ENCODE measurements at regions not wholly inside any gene's neighbourhood (a gene's known extent, or its start where the extent isn't known, plus 50 kb on each side); places are given as distances from the start of the nearest gene placed in this dataset.
"Not testable (repeated sequence)": the region's sequence is repeated elsewhere in the genome, so short reads cannot be mapped to it uniquely, and the experiment has no call there.

GRCh38 chr14:44741431-44741830, 220.3 kb downstream of the KLHL28 start:
- CTCF ChIA-PET = no interaction called here
- TF ChIP-seq, protein P1, sequence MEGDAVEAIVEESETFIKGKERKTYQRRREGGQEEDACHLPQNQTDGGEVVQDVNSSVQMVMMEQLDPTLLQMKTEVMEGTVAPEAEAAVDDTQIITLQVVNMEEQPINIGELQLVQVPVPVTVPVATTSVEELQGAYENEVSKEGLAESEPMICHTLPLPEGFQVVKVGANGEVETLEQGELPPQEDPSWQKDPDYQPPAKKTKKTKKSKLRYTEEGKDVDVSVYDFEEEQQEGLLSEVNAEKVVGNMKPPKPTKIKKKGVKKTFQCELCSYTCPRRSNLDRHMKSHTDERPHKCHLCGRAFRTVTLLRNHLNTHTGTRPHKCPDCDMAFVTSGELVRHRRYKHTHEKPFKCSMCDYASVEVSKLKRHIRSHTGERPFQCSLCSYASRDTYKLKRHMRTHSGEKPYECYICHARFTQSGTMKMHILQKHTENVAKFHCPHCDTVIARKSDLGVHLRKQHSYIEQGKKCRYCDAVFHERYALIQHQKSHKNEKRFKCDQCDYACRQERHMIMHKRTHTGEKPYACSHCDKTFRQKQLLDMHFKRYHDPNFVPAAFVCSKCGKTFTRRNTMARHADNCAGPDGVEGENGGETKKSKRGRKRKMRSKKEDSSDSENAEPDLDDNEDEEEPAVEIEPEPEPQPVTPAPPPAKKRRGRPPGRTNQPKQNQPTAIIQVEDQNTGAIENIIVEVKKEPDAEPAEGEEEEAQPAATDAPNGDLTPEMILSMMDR (IDR thresholded peaks at IDR 0.05; ENCODE audit: control extremely low read depth, extremely low read depth, low read depth, missing control alignments) = no peak

GRCh38 chr14:44736326-44736725, 225.4 kb downstream of the KLHL28 start:
- POLR2A ChIA-PET = no interaction called here
- TF ChIP-seq, protein P1 (IDR thresholded peaks at IDR 0.05; ENCODE audit: control extremely low read depth, extremely low read depth, low read depth, missing control alignments) = no peak
- CTCF ChIA-PET = no interaction called here
- DNase-seq (ENCODE audit: extremely low spot score) = no peak

More at GRCh38 chr14:44741431-44741830, 220.3 kb downstream of the KLHL28 start:
- POLR2A ChIA-PET = no interaction called here
- DNase-seq (ENCODE audit: extremely low spot score) = no peak

GRCh38 chr14:44732144-44732543, 225.1 kb upstream of the FSCB start:
- POLR2A ChIA-PET = no interaction called here
- CTCF ChIA-PET = no interaction called here
- DNase-seq (ENCODE audit: extremely low spot score) = no peak
- TF ChIP-seq, protein P1 (IDR thresholded peaks at IDR 0.05; ENCODE audit: control extremely low read depth, extremely low read depth, low read depth, missing control alignments) = no peak

DNA sequence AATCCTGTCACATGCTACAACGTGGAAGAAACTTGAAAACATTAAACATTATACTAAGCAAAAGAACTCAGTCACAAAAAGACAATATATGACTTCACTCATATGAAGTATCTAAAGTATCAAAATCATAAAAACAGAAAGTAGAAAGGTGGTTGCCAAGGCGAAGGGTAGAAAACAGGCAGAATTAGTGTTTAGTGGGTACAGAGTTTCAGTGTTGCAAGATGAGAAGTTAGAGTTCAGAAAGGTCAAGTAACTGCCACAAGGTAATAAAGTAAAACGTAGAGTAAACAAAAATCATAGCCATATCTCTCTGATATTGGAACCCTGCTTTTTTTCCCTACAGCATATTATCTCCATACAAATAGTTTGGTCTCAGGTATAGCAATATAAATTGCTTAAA, 223.8 kb upstream of the FSCB start:
- ChIA-PET CTCF (no interaction called here), POLR2A (no interaction called here)
- DNase-seq (ENCODE audit: extremely low spot score) = no peak
- TF ChIP-seq, protein P1 (IDR thresholded peaks at IDR 0.05; ENCODE audit: control extremely low read depth, extremely low read depth, low read depth, missing control alignments) = no peak

- POLR2A ChIA-PET; CTCF ChIA-PET; DNase-seq (ENCODE audit: extremely low spot score): not testable (repeated sequence)
Measured at GRCh38 chr14:44721395-44721794, 214.3 kb upstream of the FSCB start.

- TF ChIP-seq, protein P1 (IDR thresholded peaks at IDR 0.05; ENCODE audit: control extremely low read depth, extremely low read depth, low read depth, missing control alignments) = no peak
- ChIA-PET CTCF (no interaction called here), POLR2A (no interaction called here)
- no peak for DNase-seq (ENCODE audit: extremely low spot score)
Measured at GRCh38 chr14:44720707-44721106, 213.6 kb upstream of the FSCB start.

DNA sequence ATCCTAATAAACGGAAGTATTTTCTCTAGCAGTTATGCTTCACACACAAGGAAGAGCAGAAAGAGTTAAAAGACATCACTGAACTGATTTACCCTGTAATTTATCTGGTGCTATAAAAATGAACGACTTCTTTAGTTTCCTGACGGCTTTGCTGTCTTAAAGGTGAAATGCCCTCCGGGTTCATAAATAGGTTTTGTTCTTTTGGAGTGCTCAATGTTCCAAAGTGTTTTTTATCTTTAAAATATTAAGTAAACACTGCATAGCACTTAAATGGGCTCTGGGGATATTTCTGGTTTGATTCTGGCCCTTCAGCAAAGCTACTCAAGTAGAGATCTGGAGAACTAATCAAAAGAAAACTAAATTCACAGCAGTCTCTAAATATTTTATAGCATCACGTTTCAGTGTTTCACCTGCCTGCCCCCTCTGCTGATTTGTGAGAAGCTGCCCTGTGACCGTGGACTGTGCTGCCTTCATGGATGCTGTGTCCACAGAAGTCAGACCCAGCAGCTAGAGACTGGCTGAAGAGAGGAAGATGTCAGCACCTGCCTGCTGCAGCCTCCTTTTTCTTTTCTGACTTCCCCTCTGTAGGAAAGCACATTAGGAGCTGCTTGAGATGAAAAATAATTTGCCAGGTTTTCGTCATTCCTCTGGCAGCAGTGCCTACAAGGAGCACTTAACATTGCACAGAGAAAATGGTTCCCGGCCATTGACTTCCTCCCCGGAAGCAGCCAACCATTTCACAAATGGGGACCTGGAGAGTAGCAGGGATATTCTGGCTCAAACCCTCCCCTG, 205.1 kb upstream of the FSCB start:
- DNase-seq (ENCODE audit: extremely low spot score) = no peak
- TF ChIP-seq, protein P1 (IDR thresholded peaks at IDR 0.05; ENCODE audit: control extremely low read depth, extremely low read depth, low read depth, missing control alignments) = no peak
- ChIA-PET CTCF (no interaction called here), POLR2A (no interaction called here)

Measured in GM10248 (cell line).